Adrenal gland (tissue), 9 donors: ENCODE measurements at regions not wholly inside any gene's neighbourhood (a gene's known extent, or its start where the extent isn't known, plus 50 kb on each side); places are given as distances from the start of the nearest gene placed in this dataset.

Experiments used
- DNase-seq, 7 donors: peaks; one replicate each; pipeline ENCODE4 v3.0.0-alpha.2; 2019 to 2020
- H3K27ac ChIP-seq, 5 donors: fragments of 200-600 bp; sonication (generic) in 4 of 5; 1 replicate in 3 of 5; 2 replicates in 2 of 5; pipeline versions ENCODE4 v1.5.1 to v1.8.0; 2016 to 2020; ENCODE audit warnings: mild to moderate bottlenecking in 1 of 5
- H3K27me3 ChIP-seq: fragments of 200-600 bp; 2 replicates; pipeline ENCODE4 v1.8.0; 2021
- H3K36me3 ChIP-seq, 2 donors: fragments of 200-600 bp; replicated peaks in 1 of 2; 1 replicate in 1 of 2; 2 replicates in 1 of 2; pipeline versions ENCODE4 v1.5.1 to v1.8.0; 2018 to 2022
- H3K4me1 ChIP-seq, 2 donors: fragments of 200-600 bp; replicated peaks in 1 of 2; 1 replicate in 1 of 2; 2 replicates in 1 of 2; pipeline versions ENCODE4 v1.5.1 to v1.8.0; 2018 to 2021
- H3K4me3 ChIP-seq, 4 donors: fragments of 200-600 bp; sonication (generic) in 3 of 4; one replicate each; pipeline ENCODE4 v1.5.1; 2016 to 2018
- H3K9me3 ChIP-seq, 3 donors: fragments of 200-600 bp; sonication (generic) in 1 of 3; replicated peaks in 1 of 3; 1 replicate in 2 of 3; 2 replicates in 1 of 3; pipeline versions ENCODE4 v1.5.1 to v1.8.0; 2016 to 2021
- POLR2A ChIP-seq, 2 donors: fragments of 450-650 bp; IDR thresholded peaks; one replicate each; pipeline ENCODE4 v1.6.1; 2017; ENCODE audit warnings: antibody characterized with exemption in 2 of 2, mild to moderate bottlenecking in 2 of 2, moderate library complexity in 1 of 2
- WGBS, 4 donors: extraction: QIAGEN DNeasy Blood & Tissue Kit in 2 of 4; methylation state at CpG; one replicate each; pipeline versions ENCODE4 v1.1.5 to v1.1.7; 2013 to 2017; 5-methylcytosine and 5-hydroxymethylcytosine counted together
- intact Hi-C, 2 donors: fragments of 100-400 bp; cut with DNase I; formaldehyde crosslinking; loops; one replicate each; pipeline versions ENCODE4 v1.14.1 to v1.15.0; 2022 to 2023
- TF ChIP-seq, protein P1 (sequence below), 6 experiments: fragments of 450-650 bp in 4 of 6; fragments of 200-600 bp in 2 of 6; sonication (generic) in 1 of 6; IDR thresholded peaks; 1 replicate in 5 of 6; 2 replicates in 1 of 6; pipeline versions ENCODE4 v1.5.1 to v1.8.0; 2016 to 2021; ENCODE audit warnings: antibody characterized with exemption in 6 of 6, mild to moderate bottlenecking in 2 of 6, moderate library complexity in 1 of 6
- donor health status: healthy with polysubstance abuse.
- donor health status: Bipolar disorder and iron deficiency.
- donor health status: DM: yes; HTN: yes; CAD: no.
- donor health status: DM: no; HTN: no; CAD: no.
- donor health status: DM: no; HTN: no; CAD: no.

- Histone ChIP-seq H3K4me3 (no peak overlapping the region), H3K4me1 (no peaks in the 10 kb centered on the region), H3K9me3 (no peaks in the 10 kb centered on the region), H3K27me3 (no peaks in the 10 kb centered on the region), H3K27ac (no peak overlapping the region), H3K36me3 (no peaks in the 10 kb centered on the region)
- TF ChIP-seq POLR2A (IDR thresholded peaks at IDR 0.05), result no peak
- TF ChIP-seq, protein P1, sequence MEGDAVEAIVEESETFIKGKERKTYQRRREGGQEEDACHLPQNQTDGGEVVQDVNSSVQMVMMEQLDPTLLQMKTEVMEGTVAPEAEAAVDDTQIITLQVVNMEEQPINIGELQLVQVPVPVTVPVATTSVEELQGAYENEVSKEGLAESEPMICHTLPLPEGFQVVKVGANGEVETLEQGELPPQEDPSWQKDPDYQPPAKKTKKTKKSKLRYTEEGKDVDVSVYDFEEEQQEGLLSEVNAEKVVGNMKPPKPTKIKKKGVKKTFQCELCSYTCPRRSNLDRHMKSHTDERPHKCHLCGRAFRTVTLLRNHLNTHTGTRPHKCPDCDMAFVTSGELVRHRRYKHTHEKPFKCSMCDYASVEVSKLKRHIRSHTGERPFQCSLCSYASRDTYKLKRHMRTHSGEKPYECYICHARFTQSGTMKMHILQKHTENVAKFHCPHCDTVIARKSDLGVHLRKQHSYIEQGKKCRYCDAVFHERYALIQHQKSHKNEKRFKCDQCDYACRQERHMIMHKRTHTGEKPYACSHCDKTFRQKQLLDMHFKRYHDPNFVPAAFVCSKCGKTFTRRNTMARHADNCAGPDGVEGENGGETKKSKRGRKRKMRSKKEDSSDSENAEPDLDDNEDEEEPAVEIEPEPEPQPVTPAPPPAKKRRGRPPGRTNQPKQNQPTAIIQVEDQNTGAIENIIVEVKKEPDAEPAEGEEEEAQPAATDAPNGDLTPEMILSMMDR (IDR thresholded peaks at IDR 0.05), result no peak
- DNase-seq, result no peak
- 78 to 95% (median 89%) methylated on average over 3 of the region's 3 CpGs for WGBS, 4 donors
- intact Hi-C loops, result no loop called here
Observed at GRCh38 chr3:188026191-188026968, 127.6 kb upstream of the LPP start.

DNA sequence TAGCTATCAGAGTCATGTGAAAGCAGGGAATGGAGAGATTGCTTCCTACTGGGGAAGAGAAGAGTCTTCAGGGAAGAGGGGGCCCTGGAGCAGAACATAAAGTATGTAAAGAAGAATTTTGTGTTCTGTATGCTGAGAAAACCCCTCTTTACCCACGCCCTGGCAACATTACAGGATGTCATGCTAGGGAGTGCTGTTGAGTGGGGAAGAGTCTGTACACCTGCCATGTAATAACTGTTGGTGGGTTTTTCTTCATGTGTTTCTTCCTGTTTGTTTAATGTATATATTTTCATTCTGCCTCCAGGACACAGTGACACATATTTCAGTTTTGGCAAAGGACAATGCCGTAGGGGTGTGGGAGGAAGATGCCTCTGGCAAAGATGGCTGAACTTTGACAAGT lies 122.8 kb upstream of the LPP start:
- no peaks in the 10 kb centered on the region for H3K36me3 ChIP-seq
- TF ChIP-seq POLR2A (IDR thresholded peaks at IDR 0.05), result no peak
- TF ChIP-seq, protein P1 (IDR thresholded peaks at IDR 0.05), result no peak
- 64 to 95% (median 78%) methylated on average over 2 of the region's 2 CpGs for WGBS, 4 donors

GRCh38 chr3:188034989-188035388 lies 119.0 kb upstream of the LPP start:
- no peak for DNase-seq
- intact Hi-C loops, result loop anchor here in 1 of 2 donors (5.0 kb wide), 1 partner anchor 288 kb away; the partner anchor contains the start of gene BCL6
- Histone ChIP-seq H3K4me1 (peaks cover 14 to 25% of the 10 kb centered on the region in 2 donors), H3K27ac (no peak overlapping the region), H3K4me3 (no peak overlapping the region), H3K27me3 (no peaks in the 10 kb centered on the region), H3K36me3 (no peaks in the 10 kb centered on the region), H3K9me3 (no peaks in the 10 kb centered on the region)
- TF ChIP-seq POLR2A (IDR thresholded peaks at IDR 0.05), result no peak
- TF ChIP-seq, protein P1 (IDR thresholded peaks at IDR 0.05), result no peak
- 94 to 97% (median 94%) methylated on average over 3 of the region's 3 CpGs for WGBS, 4 donors

More for the DNA sequence above, 122.8 kb upstream of the LPP start:
- Histone ChIP-seq H3K4me3 (no peak overlapping the region), H3K9me3 (no peaks in the 10 kb centered on the region), H3K27me3 (no peaks in the 10 kb centered on the region), H3K27ac (no peak overlapping the region), H3K4me1 (peaks cover 0 to 5% of the 10 kb centered on the region in 2 donors)
- no peak for DNase-seq
- intact Hi-C loops, result no loop called here

GRCh38 chr3:188036375-188037194 lies 117.4 kb upstream of the LPP start:
- WGBS, 4 donors, result 28 to 38% (median 34%) methylated on average over 3 of the region's 3 CpGs
- Histone ChIP-seq H3K9me3 (no peaks in the 10 kb centered on the region), H3K27me3 (no peaks in the 10 kb centered on the region), H3K4me3 (no peak overlapping the region), H3K4me1 (peaks cover 14 to 25% of the 10 kb centered on the region in 2 donors), H3K27ac (peak overlapping the region in 2 of 5 donors; percentile 47 to 56), H3K36me3 (no peaks in the 10 kb centered on the region)
- intact Hi-C loops, result loop anchor here in 1 of 2 donors (5.0 kb wide), 1 partner anchor 289 kb away; the partner anchor contains the start of gene BCL6
- TF ChIP-seq, protein P1 (IDR thresholded peaks at IDR 0.05), result no peak
- TF ChIP-seq POLR2A (IDR thresholded peaks at IDR 0.05), result no peak
- DNase-seq, result peak in 2 of 7 donors; percentile 41 to 47
